Brain microvascular endothelial cell (primary cell): ENCODE measurements at regions not wholly inside any gene's neighbourhood (a gene's known extent, or its start where the extent isn't known, plus 50 kb on each side); places are given as distances from the start of the nearest gene placed in this dataset.

Experiments used
- DNase-seq: peaks from one replicate; pipeline ENCODE4 v3.0.0-alpha.2; 2020
- H3K27ac ChIP-seq: fragments of 250-450 bp; sonication (Bioruptor Pico); 2 replicates; pipeline ENCODE4 v1.5.1; 2020; ENCODE audit warnings: mild to moderate bottlenecking, moderate library complexity
- H3K27me3 ChIP-seq: fragments of 250-450 bp; sonication (Bioruptor Pico); replicated peaks from 2 replicates; pipeline ENCODE4 v1.5.1; 2020; ENCODE audit warnings: mild to moderate bottlenecking
- H3K36me3 ChIP-seq: fragments of 250-450 bp; sonication (Bioruptor Pico); replicated peaks from 2 replicates; pipeline ENCODE4 v1.5.1; 2020; ENCODE audit warnings: mild to moderate bottlenecking
- H3K4me3 ChIP-seq: 2 replicates; pipeline ENCODE4 v1.5.1; 2011; ENCODE audit warnings: low read depth, mild to moderate bottlenecking, control low read depth, low read length, moderate library complexity
- in situ Hi-C: cut with HindIII; loops from 2 replicates; pipeline ENCODE4 v1.10.0; 2017; ENCODE audit warnings: low sequenced_read_pairs, low pct_ligation_motif_present
- TF ChIP-seq, protein P1 (sequence below): IDR thresholded peaks from 2 replicates; pipeline ENCODE4 v1.5.1; 2011; ENCODE audit warnings: low read depth, mild to moderate bottlenecking, moderate library complexity, low read length, control low read depth, inconsistent platforms; ENCODE audit errors: missing control alignments

DNA sequence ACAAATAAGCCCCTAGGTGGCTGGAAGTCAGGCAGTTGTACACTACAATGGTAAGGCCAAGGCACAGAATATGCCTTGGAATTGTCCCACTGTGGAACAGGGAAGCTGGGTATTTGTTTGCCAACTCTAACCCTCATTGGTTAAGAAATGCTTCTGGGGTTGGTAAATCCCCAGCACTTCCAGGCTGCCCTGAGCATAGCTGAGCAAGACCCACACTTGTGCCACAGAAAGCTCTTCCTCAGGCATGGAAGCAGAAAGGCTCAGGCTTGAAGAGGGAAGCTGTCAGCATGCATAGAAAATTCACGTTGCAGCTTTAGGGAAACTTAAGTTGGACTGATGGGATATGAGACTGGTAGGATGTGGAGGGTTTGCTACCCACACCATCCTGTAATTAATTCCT lies 86.9 kb upstream of the PLCL2 start:
- in situ Hi-C loops = no loop called here
- Histone ChIP-seq H3K27ac (no peak overlapping the region), H3K27me3 (no peaks in the 10 kb centered on the region), H3K36me3 (no peaks in the 10 kb centered on the region), H3K4me3 (no peak overlapping the region)
- TF ChIP-seq, protein P1, sequence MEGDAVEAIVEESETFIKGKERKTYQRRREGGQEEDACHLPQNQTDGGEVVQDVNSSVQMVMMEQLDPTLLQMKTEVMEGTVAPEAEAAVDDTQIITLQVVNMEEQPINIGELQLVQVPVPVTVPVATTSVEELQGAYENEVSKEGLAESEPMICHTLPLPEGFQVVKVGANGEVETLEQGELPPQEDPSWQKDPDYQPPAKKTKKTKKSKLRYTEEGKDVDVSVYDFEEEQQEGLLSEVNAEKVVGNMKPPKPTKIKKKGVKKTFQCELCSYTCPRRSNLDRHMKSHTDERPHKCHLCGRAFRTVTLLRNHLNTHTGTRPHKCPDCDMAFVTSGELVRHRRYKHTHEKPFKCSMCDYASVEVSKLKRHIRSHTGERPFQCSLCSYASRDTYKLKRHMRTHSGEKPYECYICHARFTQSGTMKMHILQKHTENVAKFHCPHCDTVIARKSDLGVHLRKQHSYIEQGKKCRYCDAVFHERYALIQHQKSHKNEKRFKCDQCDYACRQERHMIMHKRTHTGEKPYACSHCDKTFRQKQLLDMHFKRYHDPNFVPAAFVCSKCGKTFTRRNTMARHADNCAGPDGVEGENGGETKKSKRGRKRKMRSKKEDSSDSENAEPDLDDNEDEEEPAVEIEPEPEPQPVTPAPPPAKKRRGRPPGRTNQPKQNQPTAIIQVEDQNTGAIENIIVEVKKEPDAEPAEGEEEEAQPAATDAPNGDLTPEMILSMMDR = no peak
- no peak for DNase-seq

DNA sequence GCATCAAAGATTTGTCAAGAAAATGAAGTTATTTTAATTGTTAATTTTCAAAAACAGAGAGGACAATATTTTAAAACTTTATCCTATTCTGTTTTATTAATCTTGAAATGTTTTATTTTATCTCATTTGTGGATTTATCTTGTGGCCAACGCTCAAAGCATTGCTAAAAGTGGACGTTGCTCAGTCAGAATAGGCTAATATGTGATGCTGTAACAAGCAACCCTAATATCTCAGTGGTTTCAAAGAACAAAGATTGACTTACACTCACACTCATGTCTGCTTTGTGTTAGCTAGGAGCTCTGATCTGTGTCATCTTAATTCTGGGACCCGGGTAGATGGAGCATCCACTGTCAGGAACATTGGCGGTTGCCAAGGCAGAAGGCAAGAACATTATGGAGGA lies 86.0 kb upstream of the PLCL2 start:
- Histone ChIP-seq H3K27ac (no peak overlapping the region), H3K27me3 (no peaks in the 10 kb centered on the region)
- no peak for DNase-seq

DNA sequence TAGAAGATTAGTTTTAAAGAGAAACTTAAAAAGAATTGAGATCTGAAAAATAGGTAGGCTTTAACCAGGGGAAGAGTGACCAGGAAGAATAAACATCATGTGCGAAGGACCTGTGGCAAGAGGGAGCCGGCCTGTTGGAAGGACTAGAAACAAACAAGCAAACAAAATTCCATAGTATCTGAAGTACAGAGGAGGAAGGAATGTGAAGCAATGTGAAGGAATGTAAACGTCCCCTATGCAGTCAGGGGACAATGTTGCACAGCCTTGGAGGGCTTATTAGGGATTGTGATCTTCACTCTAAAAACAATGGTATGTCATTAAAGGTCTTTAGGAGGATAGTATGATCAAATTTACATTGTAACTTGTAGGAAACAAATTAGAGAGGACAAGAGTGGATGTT lies 84.4 kb upstream of the PLCL2 start:
- no peak for DNase-seq
- TF ChIP-seq, protein P1 = no peak
- in situ Hi-C loops = no loop called here
- no peak overlapping the region for H3K4me3 ChIP-seq
- H3K27me3 ChIP-seq = no peaks in the 10 kb centered on the region
- H3K36me3 ChIP-seq = no peaks in the 10 kb centered on the region
- no peak overlapping the region for H3K27ac ChIP-seq

More for the DNA sequence above, 86.0 kb upstream of the PLCL2 start:
- TF ChIP-seq, protein P1 = no peak
- in situ Hi-C loops = no loop called here
- Histone ChIP-seq H3K4me3 (no peak overlapping the region), H3K36me3 (no peaks in the 10 kb centered on the region)

DNA sequence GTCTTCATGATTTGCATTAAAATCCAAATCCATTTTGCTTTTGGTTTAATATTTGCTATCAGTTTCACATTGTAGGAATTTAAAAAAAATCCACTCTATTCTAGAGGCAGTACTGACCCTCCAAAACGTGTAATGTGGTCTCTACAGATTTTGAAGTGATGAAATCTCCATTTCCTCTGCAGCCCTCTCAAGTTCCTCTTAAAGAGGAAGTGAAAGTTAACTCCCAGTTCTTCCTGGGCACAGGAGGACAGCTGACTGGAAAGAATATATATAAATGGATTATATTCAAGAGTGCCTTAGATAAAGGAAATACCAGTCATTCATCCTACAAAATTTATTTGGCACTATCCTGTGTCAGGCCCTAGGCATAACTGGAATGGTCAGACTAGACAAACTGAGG lies 83.5 kb upstream of the PLCL2 start:
- in situ Hi-C loops = no loop called here
- DNase-seq = no peak
- Histone ChIP-seq H3K36me3 (no peaks in the 10 kb centered on the region), H3K27ac (no peak overlapping the region), H3K4me3 (no peak overlapping the region), H3K27me3 (no peaks in the 10 kb centered on the region)
- TF ChIP-seq, protein P1 = no peak

DNA sequence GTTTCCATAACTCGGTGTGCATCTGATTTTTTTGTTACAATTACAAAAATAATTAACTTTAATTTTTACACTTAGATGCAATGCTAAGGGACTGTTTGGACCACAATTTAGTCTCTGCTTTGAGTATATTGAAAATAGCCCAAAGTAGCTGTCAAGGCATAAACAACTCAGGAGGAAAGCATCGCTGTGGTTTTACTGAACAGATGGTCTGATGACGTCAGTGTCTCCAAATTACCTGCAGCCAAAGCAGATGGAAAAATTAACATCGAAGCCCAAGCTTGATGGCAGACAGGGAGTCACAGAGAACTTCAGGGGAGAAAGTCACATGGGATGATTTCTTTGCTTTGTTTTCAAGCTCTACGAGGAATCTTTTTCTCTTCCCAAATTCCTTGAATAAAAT lies 83.1 kb upstream of the PLCL2 start:
- DNase-seq = no peak

DNA sequence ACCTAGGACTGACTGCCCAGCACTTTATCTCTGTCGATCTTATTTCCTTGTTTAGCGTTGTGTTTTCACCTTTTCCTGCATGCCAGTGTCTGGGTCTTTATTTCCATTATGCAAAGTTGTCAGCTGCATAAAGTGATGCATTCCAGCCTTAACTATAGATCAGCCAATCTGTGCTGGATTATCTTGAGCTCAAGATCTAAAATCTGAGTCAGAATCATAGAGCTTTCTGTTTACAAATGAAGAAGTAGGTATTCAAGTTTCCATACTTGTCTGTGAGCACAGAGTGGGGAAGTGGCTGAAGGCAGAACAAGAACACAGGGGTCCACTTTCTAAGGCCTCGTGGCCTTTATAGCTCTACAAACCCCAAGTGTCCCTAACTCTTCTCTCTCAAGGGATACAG lies 82.4 kb upstream of the PLCL2 start:
- DNase-seq = no peak
- no peak overlapping the region for H3K27ac ChIP-seq
- H3K27me3 ChIP-seq = no peaks in the 10 kb centered on the region
- in situ Hi-C loops = no loop called here
- H3K4me3 ChIP-seq = no peak overlapping the region
- TF ChIP-seq, protein P1 = no peak
- no peaks in the 10 kb centered on the region for H3K36me3 ChIP-seq

More for the DNA sequence above, 83.1 kb upstream of the PLCL2 start:
- no peaks in the 10 kb centered on the region for H3K27me3 ChIP-seq
- TF ChIP-seq, protein P1 = no peak
- in situ Hi-C loops = no loop called here
- H3K36me3 ChIP-seq = no peaks in the 10 kb centered on the region
- no peak overlapping the region for H3K27ac ChIP-seq
- H3K4me3 ChIP-seq = no peak overlapping the region
